Femur (tissue), 1 donor: ENCODE measurements at regions not wholly inside any gene's neighbourhood (a gene's known extent, or its start where the extent isn't known, plus 50 kb on each side); places are given as distances from the start of the nearest gene placed in this dataset.
A peak's percentile ranks its signal among the peaks of the same experiment; 100 is the strongest.
"Not testable (repeated sequence)": the region's sequence is repeated elsewhere in the genome, so short reads cannot be mapped to it uniquely, and the experiment has no call there.

Experiments
- DNase-seq: peaks from one replicate; pipeline ENCODE4 v3.0.0-alpha.2; 2017

DNA sequence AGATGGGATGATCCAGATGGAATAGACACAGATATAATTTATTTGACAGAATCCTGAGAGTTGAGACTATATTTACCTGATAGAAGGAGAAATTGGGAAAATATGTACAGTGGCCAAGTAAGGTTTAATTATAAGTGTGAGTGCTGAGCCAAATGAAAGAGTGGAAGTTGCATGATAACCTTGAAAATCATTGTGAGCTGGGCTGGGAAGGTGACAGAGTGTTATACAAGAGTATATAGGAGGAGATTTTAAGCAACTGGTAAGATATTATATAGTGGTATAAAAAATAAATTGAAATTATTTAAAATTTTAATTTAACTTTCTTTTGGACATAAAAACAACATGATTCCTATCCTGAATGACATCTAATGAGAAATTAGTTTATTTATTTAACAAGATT lies 340.8 kb downstream of the NUP35 start:
- DNase-seq: no peak

GRCh38 chr2:183474912-183475695 lies 350.9 kb downstream of the NUP35 start:
- DNase-seq: no peak

DNA sequence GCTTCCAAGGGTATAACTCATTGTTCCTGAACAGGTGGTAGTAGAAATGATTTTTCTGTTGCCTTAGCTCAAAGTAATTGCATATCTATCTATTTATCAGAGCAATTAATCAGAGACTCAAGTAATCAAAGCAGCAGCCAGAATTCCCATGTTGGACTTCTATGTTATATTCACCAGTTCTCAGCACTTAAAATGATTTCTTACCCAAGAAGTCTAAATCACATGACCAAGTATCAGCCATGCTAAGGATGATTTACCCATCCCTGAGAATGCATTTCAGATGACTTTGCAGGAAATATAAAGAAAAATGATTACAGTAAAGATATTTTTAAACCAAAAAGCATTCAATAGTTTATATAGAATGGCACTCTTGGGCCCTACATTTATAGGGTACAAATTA lies 352.2 kb downstream of the NUP35 start:
- no peak for DNase-seq

DNA sequence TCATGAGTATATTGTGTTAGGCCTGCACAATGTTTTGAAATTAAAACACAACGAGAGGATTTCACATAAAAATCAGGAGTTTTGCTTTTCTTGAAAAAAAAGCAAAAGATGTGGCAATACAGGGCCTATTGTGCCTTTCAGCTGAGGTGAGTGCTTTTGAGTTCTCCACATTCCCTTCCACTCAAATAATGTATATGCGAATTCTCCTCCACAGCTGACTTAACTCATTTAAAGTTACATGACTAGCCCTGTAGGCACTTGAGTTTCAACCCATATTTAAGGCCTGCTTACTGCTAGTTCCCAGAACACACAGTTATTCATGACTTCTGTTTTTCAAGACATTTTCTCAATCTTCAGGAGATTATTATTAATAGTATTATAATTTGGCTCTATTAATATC lies 353.1 kb downstream of the NUP35 start:
- DNase-seq: no peak

- DNase-seq: not testable (repeated sequence)
These were observed 354.8 kb downstream of the NUP35 start for GRCh38 chr2:183478941-183479595.

DNA sequence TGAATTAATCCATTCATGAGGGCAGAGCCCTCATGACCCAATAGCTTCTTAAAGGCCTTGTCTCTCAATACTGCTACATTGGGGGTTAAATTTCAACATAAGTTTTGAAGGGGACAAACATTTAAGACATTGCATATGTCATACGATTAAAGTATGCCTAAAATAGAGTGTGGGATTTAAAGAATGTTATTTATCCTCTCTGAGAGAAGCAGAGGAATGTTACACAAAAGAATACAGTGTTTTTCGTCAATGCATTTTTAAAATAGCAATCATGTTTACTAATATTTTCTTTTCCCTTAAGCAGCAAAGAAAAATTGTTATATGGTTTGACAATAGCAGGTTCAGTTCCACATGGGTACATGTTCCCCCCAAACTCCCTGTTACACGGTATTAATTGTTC lies 363.1 kb downstream of the NUP35 start:
- DNase-seq: no peak

DNA sequence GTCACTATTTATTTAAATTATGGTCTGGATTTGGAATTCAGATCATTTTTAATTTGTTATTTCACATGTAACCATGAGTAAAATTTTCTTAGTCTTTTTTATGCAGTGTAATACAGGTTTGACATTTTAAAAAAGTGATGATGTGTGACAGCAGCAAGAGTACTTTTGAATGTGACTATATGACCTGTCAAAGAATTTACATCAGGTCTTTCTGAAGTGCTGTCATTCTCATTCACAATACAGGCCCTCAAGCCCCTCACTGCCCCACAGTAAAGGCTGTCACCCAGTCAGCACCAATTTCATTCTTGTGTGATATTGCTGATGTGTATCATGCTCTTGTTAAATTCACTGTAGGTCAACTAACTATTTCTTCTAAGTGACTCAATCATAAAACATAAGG lies 364.2 kb downstream of the NUP35 start:
- DNase-seq: no peak

GRCh38 chr2:183490489-183490888 lies 366.2 kb downstream of the NUP35 start:
- DNase-seq: no peak

DNA sequence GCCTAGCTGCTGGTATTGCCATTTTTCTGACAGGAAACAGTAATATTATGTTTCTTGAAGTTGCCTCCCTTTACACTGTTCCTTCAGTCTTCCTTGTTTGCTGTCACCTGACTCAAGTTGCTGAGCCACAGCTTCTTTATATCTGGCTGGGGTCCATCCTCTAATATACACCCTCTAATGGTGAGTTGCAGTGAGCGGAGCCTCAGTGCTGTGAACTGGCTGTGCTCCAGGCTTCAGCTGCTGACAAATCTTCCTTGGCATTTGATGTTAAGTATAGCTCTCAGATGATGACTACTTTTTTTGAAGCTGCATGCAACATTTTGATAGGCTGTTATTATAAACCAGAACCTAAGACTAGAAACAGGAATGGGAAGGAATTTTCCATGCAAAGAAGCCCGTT lies 366.7 kb downstream of the NUP35 start:
- DNase-seq: peak; percentile 72

- DNase-seq: no peak
These were observed 368.8 kb downstream of the NUP35 start for GRCh38 chr2:183493040-183493439.

GRCh38 chr2:183495079-183495478 lies 370.8 kb downstream of the NUP35 start:
- no peak for DNase-seq

GRCh38 chr2:183495589-183496267 lies 371.5 kb downstream of the NUP35 start:
- DNase-seq: no peak

DNA sequence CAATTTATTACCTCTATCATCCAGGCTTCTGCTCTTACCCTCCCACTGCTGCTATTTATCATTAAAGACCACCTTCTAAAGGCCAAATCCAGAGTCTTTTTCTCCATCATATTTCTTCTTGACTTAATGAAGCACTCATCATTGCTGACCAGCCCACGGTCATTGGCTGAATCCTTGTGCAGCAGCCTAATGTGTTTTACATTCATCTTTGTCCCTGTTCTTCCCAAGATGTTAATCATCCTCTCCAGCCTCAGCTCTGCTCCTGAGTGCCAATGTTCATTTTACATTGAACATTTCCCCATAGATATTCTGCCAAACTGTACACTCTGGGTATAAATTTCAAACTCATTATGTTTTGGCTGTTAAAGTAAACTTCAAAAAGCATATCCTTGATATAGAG lies 373.6 kb downstream of the NUP35 start:
- DNase-seq: no peak

DNA sequence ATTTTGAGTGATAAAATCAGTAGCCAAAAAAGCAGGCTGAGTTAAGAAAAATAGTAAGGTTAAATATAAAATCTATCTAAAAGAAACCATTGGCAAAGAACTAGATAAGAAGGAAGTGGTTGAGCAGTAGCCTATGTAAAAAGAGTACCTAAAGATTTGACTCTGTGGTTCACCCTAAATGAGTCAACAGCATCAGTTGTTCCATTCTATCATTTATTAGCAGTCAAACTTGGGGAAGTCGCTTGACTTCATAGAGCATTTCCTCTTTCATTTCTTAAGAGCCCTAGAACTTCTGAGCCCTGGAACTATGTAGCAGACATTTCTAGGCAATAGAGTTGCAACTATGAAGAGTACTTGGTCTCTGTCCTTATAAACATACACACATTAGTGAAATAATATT lies 381.7 kb downstream of the NUP35 start:
- no peak for DNase-seq

GRCh38 chr2:183511154-183511553 lies 386.9 kb downstream of the NUP35 start:
- no peak for DNase-seq

GRCh38 chr2:183519371-183520056 lies 395.3 kb downstream of the NUP35 start:
- no peak for DNase-seq

DNA sequence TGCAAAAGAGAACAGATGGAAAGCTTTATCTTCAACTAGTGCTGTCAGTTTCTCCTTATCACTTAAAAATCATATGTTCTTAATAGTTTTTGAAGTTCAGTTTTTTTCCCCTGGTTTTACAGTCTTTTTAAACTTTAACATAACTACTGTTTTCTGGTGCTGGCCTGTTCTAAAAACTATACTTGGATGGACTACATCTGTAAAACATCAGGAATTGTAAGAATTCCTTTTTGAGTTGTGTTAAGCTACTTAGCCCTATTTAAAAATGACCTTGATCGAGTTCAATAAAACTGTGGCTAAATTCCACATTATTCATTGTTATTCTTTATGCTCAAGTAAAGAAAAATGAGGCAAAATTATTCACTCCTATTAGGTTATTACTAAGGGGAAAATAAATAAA lies 397.7 kb downstream of the NUP35 start:
- no peak for DNase-seq

GRCh38 chr2:183522489-183523266 lies 398.4 kb downstream of the NUP35 start:
- no peak for DNase-seq

- DNase-seq: no peak
These were observed 406.2 kb downstream of the NUP35 start for GRCh38 chr2:183530333-183530901.

- no peak for DNase-seq
These were observed 408.3 kb downstream of the NUP35 start for GRCh38 chr2:183532514-183532913.

GRCh38 chr2:183533021-183533420 lies 408.8 kb downstream of the NUP35 start:
- no peak for DNase-seq

- no peak for DNase-seq
These were observed 412.0 kb downstream of the NUP35 start for GRCh38 chr2:183536290-183536689.
